ENCODE measurements at regions not wholly inside any gene's neighbourhood (a gene's known extent, or its start where the extent isn't known, plus 50 kb on each side); places are given as distances from the start of the nearest gene placed in this dataset.

GRCh38 chr2:14120376-14120775, 512.1 kb upstream of the LRATD1 start:
- no peak for TF ChIP-seq CTCF (IDR thresholded peaks at IDR 0.05)
- H3K4me1 ChIP-seq = no peaks in the 10 kb centered on the region
- no peak for DNase-seq (ENCODE audit: low spot score)

GRCh38 chr2:14123436-14124103, 508.9 kb upstream of the LRATD1 start:
- no peak for DNase-seq (ENCODE audit: low spot score)
- Histone ChIP-seq H3K36me3 (no peaks in the 10 kb centered on the region), H3K27me3 (no peaks in the 10 kb centered on the region), H3K4me3 (no peak overlapping the region), H3K27ac (no peak overlapping the region), H3K9me3 (no peaks in the 10 kb centered on the region), H3K4me1 (no peaks in the 10 kb centered on the region)
- TF ChIP-seq CTCF (IDR thresholded peaks at IDR 0.05) = no peak

More at GRCh38 chr2:14120376-14120775, 512.1 kb upstream of the LRATD1 start:
- H3K9me3 ChIP-seq = no peaks in the 10 kb centered on the region
- H3K36me3 ChIP-seq = no peaks in the 10 kb centered on the region
- no peaks in the 10 kb centered on the region for H3K27me3 ChIP-seq
- no peak overlapping the region for H3K4me3 ChIP-seq
- no peak overlapping the region for H3K27ac ChIP-seq

GRCh38 chr2:14125624-14126293, 506.8 kb upstream of the LRATD1 start:
- Histone ChIP-seq H3K9me3 (no peaks in the 10 kb centered on the region), H3K4me3 (no peak overlapping the region), H3K27ac (no peak overlapping the region), H3K36me3 (no peaks in the 10 kb centered on the region), H3K4me1 (no peaks in the 10 kb centered on the region), H3K27me3 (no peaks in the 10 kb centered on the region)
- TF ChIP-seq CTCF (IDR thresholded peaks at IDR 0.05) = no peak
- DNase-seq (ENCODE audit: low spot score) = no peak

GRCh38 chr2:14126846-14127245, 505.7 kb upstream of the LRATD1 start:
- H3K36me3 ChIP-seq = no peaks in the 10 kb centered on the region
- TF ChIP-seq CTCF (IDR thresholded peaks at IDR 0.05) = no peak
- no peak for DNase-seq (ENCODE audit: low spot score)

GRCh38 chr2:14127765-14128164, 504.8 kb upstream of the LRATD1 start:
- Histone ChIP-seq H3K27ac (no peak overlapping the region), H3K27me3 (no peaks in the 10 kb centered on the region), H3K9me3 (no peaks in the 10 kb centered on the region), H3K36me3 (no peaks in the 10 kb centered on the region), H3K4me1 (no peaks in the 10 kb centered on the region), H3K4me3 (no peak overlapping the region)
- TF ChIP-seq CTCF (IDR thresholded peaks at IDR 0.05) = no peak
- DNase-seq (ENCODE audit: low spot score) = no peak

More at GRCh38 chr2:14126846-14127245, 505.7 kb upstream of the LRATD1 start:
- Histone ChIP-seq H3K4me3 (no peak overlapping the region), H3K4me1 (no peaks in the 10 kb centered on the region), H3K9me3 (no peaks in the 10 kb centered on the region), H3K27me3 (no peaks in the 10 kb centered on the region), H3K27ac (no peak overlapping the region)
